ENCODE measurements at regions not wholly inside any gene's neighbourhood (a gene's known extent, or its start where the extent isn't known, plus 50 kb on each side); places are given as distances from the start of the nearest gene placed in this dataset.

GRCh38 chr5:173496129-173496882, 120.1 kb downstream of the BOD1 start:
- in situ Hi-C loops (cut with MboI; ENCODE audit: low sequenced_read_pairs): no loop called here
- peak overlapping the region; percentile 96 for H2AK5ac ChIP-seq (ENCODE audit: low read depth, low read length)
- H4K20me1 ChIP-seq (ENCODE audit: insufficient read depth, low read length): no peaks in the 10 kb centered on the region
- TF ChIP-seq RFX5 (IDR thresholded peaks at IDR 0.05; ENCODE audit: low read depth, low read length) (no peak), CEBPB (IDR thresholded peaks at IDR 0.05; ENCODE audit: low read depth, low read length) (no peak), MAFK (IDR thresholded peaks at IDR 0.05; ENCODE audit: low read depth, low read length) (no peak), NFE2L2 (IDR thresholded peaks at IDR 0.05; ENCODE audit: low read depth, low read length) (no peak)
- peak overlapping the region; percentile 75 for H4K91ac ChIP-seq (ENCODE audit: insufficient read depth, low read depth, low read length)
- H3K14ac ChIP-seq (replicated peaks; ENCODE audit: low read depth, low read length): peak overlapping the region; percentile 80
- H3K4me3 ChIP-seq (ENCODE audit: insufficient read depth, low read depth, low read length): no peak overlapping the region
- H3K56ac ChIP-seq (ENCODE audit: extremely low read depth, insufficient read depth, low read length): peak overlapping the region; percentile 18; the same call in 1 of the 2 replicates
- peak; percentile 63 for DNase-seq
- H2BK20ac ChIP-seq (ENCODE audit: low read depth, low read length): peak overlapping the region; percentile 92
- H2BK120ac ChIP-seq (ENCODE audit: low read depth, low read length): peak overlapping the region; percentile 96
- H2BK5ac ChIP-seq (ENCODE audit: low read depth, low read length, poor library complexity, severe bottlenecking): peak overlapping the region; percentile 79
- ATAC-seq (ENCODE audit: low read depth): peak; percentile 71
- H2AK9ac ChIP-seq (replicated peaks; ENCODE audit: low read depth, low read length, poor library complexity): peak overlapping the region; percentile 91
- H3K18ac ChIP-seq (ENCODE audit: low read depth, low read length): peak overlapping the region; percentile 80
- peak overlapping the region; percentile 19 for H3K9ac ChIP-seq (ENCODE audit: low read depth, low read length)
- H3K27me3 ChIP-seq (ENCODE audit: control insufficient read depth, insufficient read depth, low read length): no peaks in the 10 kb centered on the region
- H3K9me3 ChIP-seq (ENCODE audit: control insufficient read depth, insufficient read depth, low read length): no peaks in the 10 kb centered on the region
- H2AFZ ChIP-seq (replicated peaks; ENCODE audit: low read length, poor library complexity): peak overlapping the region; percentile 81
- H3K23ac ChIP-seq (ENCODE audit: low read depth, low read length): peak overlapping the region; percentile 70
- peaks cover 25% of the 10 kb centered on the region for H3K4me1 ChIP-seq (ENCODE audit: control insufficient read depth, insufficient read depth, low read length)
- ChIA-PET POLR2A (ENCODE audit: unreplicated experiment) (interaction anchor here (0.5 to 0.6 kb wide), 2 partner anchors 159 to 168 kb away, joined by 3 to 6 read pairs; partner anchors contain the start of gene STC2), CTCF (interaction anchor here (0.6 to 1.9 kb wide), 4 partner anchors 17 to 58 kb away, joined by 3 to 11 read pairs (median 3); no protein-coding TSS in a partner anchor)
- peak overlapping the region; percentile 95 for H3K4ac ChIP-seq (ENCODE audit: low read depth, low read length)
- no peaks in the 10 kb centered on the region for H3K79me1 ChIP-seq (ENCODE audit: low read depth in 1 of 2, low read length in 2 of 2)
- dilution Hi-C loops (cut with HindIII; ENCODE audit: low sequenced_read_pairs, unreplicated experiment): no loop called here
- intact Hi-C loops (cut with micrococcal nuclease): loop anchor here (1.0 to 5.0 kb wide), 2 partner anchors 76 to 168 kb away; partner anchors contain the start of gene STC2
- H3K9me1 ChIP-seq (ENCODE audit: insufficient read depth, low read length): peaks cover 11% of the 10 kb centered on the region; the same call in 1 of the 2 replicates
- H3K4me2 ChIP-seq (ENCODE audit: low read depth, low read length): peak overlapping the region; percentile 60
- H2BK15ac ChIP-seq (ENCODE audit: low read depth, low read length): peak overlapping the region; percentile 85; the same call in 2 of the 3 replicates
- H4K8ac ChIP-seq (ENCODE audit: low read depth in 2 of 2, low read length in 2 of 2): peak overlapping the region; percentile 59 to 89; a peak in 3 of 4 replicates
- peak overlapping the region; percentile 80 for H4K5ac ChIP-seq (ENCODE audit: low read depth, low read length)
- WGBS, 2 experiments (ENCODE audit: extremely low coverage in 2 of 2, insufficient read length in 1 of 2): 0% methylated on average over 1 of the region's 9 CpGs; no CpG with 5 or more reads in 1 of the 2 experiments
- BruUV-seq (replicated peaks): no TSS peak
- H3K36me3 ChIP-seq (ENCODE audit: control insufficient read depth, insufficient read depth, low read length): no peaks in the 10 kb centered on the region
- peak overlapping the region; percentile 88 for H3K27ac ChIP-seq (ENCODE audit: insufficient read depth, low read length)
